GM21825 (cell line): ENCODE measurements at regions not wholly inside any gene's neighbourhood (a gene's known extent, or its start where the extent isn't known, plus 50 kb on each side); places are given as distances from the start of the nearest gene placed in this dataset.

Experiments used
- ATAC-seq: cut with Tn5 transposase; IDR thresholded peaks from one replicate; pipeline ENCODE4 v1.9.1; 2021; ENCODE audit warnings: mild to moderate bottlenecking, moderate library complexity; ENCODE audit not compliant: unreplicated experiment

GRCh38 chr7:132733860-132734259, 157.6 kb upstream of the PLXNA4 start:
- ATAC-seq = no peak

DNA sequence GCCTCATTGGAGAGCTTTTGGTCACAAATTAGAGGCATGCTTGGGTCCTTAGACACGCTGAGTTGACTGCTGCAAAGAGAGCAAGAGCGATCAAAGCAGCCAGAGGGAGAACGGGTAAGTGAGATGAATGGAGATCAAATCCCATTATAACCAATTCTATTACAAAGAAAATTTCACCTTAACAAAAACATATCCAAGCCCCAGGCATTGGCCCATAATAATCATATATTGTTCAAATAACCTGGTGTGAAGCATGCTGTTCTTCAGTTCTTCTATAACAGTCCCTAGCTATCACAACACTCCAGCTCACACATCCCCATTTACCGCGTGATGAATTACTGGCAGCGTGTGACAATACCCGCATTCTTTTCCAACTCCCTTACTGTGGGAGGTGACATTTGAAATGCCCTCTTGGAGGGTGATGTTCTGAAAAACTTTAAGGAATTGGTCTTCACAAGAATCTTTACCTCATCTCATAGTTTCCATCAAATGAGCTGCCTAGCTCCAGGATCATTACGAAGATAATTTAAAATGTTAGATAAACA, 156.1 kb upstream of the PLXNA4 start:
- no peak for ATAC-seq

GRCh38 chr7:132730105-132730504, 153.8 kb upstream of the PLXNA4 start:
- ATAC-seq = no peak

DNA sequence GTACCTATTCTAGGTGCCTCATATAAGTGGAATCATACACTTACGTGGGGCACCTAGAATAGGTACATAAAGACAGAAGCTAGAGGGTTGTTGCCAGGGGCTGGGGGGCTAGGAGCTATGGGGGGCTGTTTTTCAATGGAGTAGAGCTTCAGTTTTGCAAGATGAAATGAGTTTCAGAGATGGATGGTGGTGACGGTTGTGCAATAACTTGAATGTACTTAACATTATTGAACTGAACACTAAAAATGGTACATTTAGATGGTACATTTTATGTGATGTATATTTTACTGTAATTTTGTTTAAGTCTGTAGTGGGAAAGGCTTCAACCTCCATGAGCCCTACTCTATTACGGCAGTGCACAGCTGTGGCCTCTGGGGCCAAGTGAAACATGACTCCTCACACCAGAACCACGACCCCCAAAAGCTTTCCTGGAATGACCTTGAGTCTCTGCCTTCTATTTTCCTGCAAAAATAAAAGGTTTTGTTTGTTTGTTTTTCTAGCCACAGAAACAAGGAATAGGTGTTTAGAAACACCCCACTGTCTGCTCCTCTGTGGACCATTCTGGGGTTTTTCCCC, 147.3 kb upstream of the PLXNA4 start:
- no peak for ATAC-seq

DNA sequence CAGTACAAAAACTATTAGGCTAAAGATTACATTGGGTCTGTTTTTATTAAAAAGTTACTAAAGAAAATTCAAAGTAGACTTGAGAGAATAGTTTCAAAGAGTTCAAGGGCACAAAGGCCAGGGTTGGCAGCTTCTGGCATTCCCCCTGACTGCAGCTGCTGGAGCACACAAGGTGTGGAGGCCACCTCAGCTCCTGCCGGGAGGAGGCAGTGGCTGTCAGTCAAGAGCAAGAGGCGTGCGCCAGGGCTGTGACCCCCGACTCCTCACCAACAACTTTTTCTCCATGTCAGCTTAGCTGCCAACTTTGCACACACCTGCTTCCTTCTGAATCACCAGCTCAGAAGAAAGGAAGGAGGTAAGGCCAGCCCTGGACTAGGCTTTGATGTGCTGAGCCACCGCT, 144.6 kb upstream of the PLXNA4 start:
- no peak for ATAC-seq

GRCh38 chr7:132713893-132714292, 137.6 kb upstream of the PLXNA4 start:
- ATAC-seq = no peak

DNA sequence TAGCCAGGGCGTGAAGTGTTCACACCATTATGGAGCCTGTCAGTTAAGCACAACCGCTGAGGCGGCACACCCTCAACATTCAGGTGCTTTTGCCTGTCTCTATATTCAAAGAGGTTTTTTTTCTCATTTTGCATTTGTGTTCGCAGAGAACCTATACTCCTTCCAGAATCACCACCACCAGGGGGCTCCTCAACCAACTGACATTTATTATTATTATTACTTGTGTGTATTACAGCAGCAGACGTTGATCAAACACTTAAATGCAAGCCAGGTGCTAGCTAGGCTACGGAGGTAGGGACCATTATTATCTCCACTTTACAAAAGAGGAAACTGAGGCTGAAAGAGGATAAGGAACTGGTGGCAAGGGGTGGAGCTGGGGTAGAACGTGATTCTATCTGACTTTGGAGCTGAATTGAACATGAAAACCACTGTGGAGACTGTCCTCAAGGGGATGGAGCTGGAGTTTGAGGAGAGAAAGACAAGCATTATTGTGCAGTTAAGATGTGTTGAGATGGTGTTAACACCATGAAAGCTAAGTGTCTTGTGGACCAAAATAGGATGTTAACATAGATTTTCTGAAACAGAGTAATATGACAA, 133.8 kb upstream of the PLXNA4 start:
- ATAC-seq = no peak

GRCh38 chr7:132708470-132708869, 132.2 kb upstream of the PLXNA4 start:
- ATAC-seq = no peak

- no peak for ATAC-seq
Measured at GRCh38 chr7:132705146-132705545, 128.9 kb upstream of the PLXNA4 start.

GRCh38 chr7:132703742-132704141, 127.5 kb upstream of the PLXNA4 start:
- ATAC-seq = no peak

DNA sequence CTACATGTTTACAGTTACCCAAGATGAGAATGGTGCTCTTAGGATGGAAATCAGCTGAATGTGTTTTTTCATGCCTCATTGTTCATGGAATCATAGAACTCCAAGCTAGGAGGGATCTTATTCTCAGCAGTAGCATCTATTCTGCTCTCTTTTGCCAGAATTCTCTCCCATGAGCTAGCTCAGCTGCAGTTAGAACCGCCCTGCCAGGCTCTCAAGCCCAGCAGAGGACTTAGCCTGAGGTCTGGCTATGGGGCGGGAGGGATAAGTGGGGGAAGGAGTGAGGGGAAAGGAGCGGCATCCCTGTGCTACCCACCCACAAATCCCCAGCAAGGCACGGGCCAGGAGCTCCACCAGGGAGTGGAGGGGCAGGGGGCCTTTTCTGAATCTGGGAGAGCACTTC, 120.7 kb upstream of the PLXNA4 start:
- ATAC-seq = no peak

GRCh38 chr7:132696332-132696731, 120.1 kb upstream of the PLXNA4 start:
- no peak for ATAC-seq

- ATAC-seq = no peak
Measured at GRCh38 chr7:132691201-132691600, 114.9 kb upstream of the PLXNA4 start.

- ATAC-seq = no peak
Measured at GRCh38 chr7:132690174-132690573, 113.9 kb upstream of the PLXNA4 start.

DNA sequence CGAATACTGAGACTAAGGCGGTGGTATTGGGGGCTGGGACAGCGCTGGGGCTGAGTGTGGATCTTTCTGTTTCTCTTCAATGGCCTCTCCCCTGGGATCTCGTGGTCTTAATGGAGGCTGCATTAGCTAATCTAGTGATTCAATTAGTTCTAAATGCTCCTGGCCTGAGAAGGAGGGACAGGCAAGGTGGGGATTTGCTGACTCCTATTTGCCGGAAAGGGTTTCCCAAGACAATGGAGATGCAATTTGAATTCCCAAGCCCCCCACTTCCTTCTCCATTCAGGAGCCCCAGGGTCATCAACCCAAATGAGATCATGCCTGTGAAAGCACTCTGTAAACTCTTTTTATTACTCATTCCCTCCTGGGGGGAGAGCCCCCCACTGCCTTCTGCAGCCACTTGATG, 111.7 kb upstream of the PLXNA4 start:
- ATAC-seq = no peak

- no peak for ATAC-seq
Measured at GRCh38 chr7:132687016-132687415, 110.7 kb upstream of the PLXNA4 start.

GRCh38 chr7:132685277-132685676, 109.0 kb upstream of the PLXNA4 start:
- ATAC-seq = no peak

DNA sequence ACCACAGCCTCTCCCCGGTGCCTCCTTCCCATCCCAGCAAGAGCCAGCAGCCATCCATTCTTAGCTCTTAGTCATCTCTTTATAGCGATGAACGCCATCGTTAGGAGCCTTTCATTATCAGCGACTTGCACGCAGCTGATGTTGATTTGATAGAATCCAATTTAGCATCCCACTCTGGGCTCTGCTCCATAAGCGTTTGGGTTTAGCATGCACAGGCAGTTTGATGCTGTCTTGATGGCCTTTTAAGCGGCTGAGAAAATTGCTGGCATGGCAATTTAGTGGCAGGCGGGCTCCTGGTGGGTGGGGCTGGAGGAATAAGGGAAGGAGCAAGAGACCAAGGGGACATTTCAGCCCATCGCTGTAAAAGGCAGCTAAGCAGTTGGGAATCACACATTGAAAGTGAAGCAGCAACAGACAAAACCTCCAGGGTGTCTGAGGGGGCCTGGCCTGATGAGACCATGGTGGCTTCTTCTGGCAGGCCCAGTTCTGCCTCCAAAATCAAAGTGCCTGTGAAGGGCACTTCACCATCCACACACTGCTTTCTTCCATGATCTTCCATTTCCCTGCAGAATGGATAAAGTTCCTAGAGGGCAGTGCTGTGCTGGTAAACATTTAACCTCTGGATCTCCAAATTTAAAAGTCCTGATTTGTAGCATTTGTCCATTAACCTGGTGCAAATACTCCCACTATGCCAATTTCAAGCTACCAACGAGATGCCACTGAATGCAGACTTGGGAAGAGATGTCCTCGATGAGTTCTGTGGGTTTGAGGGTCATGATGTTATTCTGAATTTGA, 107.8 kb upstream of the PLXNA4 start:
- ATAC-seq = no peak

DNA sequence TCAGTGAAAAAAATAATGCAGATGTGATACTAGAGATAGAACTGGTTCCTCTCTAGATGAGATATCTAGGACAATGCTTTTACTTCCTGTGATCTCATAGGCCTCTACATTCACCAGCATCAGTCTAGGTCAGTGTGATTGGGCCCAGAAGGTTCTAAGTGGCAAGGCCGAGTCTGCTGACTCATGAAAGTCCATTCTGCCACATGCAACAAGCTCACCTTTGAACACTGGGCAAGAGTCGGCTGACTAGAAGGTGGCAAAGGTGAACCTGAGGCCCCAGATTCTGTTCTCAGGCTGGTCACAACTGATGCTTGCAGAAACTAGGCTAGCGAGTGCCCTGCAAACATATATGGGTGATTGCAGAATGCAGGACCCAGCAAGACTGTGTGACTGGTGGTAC, 105.7 kb upstream of the PLXNA4 start:
- no peak for ATAC-seq

GRCh38 chr7:132680590-132680989, 104.3 kb upstream of the PLXNA4 start:
- no peak for ATAC-seq

DNA sequence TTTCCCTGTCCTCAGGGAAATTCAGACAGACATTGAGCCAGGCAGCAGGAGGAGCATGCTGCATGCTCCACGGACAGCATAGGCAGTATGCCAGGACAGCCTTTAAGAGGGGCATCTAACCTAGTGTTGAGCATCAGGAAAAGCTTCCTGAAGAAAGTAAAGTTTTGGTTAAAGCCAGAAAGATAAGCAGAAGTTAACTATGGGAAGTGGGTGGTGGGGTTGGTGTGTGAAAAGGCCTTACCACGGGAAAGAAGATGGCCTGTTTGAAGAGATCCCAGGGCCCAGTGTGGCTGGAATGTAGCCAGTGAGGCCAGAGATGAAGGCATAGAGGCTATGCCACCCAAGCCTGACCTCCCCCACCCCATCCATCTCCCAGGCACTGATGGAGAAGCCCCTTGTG, 102.4 kb upstream of the PLXNA4 start:
- ATAC-seq = no peak

GRCh38 chr7:132677918-132678317, 101.6 kb upstream of the PLXNA4 start:
- no peak for ATAC-seq
